Testis (tissue), 2 donors: ENCODE measurements at regions not wholly inside any gene's neighbourhood (a gene's known extent, or its start where the extent isn't known, plus 50 kb on each side); places are given as distances from the start of the nearest gene placed in this dataset.

Source experiments
- CTCF ChIP-seq, 3 experiments: fragments of 450-650 bp in 2 of 3; fragments of 200-600 bp in 1 of 3; sonication (generic) in 1 of 3; IDR thresholded peaks; one replicate each; pipeline ENCODE4 v1.5.1; 2016 to 2019; ENCODE audit warnings: antibody characterized with exemption in 3 of 3, mild to moderate bottlenecking in 2 of 3, moderate library complexity in 1 of 3
- POLR2A ChIP-seq: fragments of 450-650 bp; IDR thresholded peaks from one replicate; pipeline ENCODE4 v1.6.1; 2017; ENCODE audit warnings: antibody characterized with exemption, mild to moderate bottlenecking, moderate library complexity

GRCh38 chr6:4187480-4187879, 52.1 kb upstream of the ECI2 start:
- TF ChIP-seq CTCF (IDR thresholded peaks at IDR 0.05) (no peak), POLR2A (no peak)
